HG02588 (cell line): ENCODE measurements at regions not wholly inside any gene's neighbourhood (a gene's known extent, or its start where the extent isn't known, plus 50 kb on each side); places are given as distances from the start of the nearest gene placed in this dataset.
"Not testable (repeated sequence)": the region's sequence is repeated elsewhere in the genome, so short reads cannot be mapped to it uniquely, and the experiment has no call there.

Source experiments
- ATAC-seq: cut with Tn5 transposase; IDR thresholded peaks from one replicate; pipeline ENCODE4 v1.9.1; 2021; ENCODE audit warnings: mild to moderate bottlenecking, moderate library complexity; ENCODE audit not compliant: unreplicated experiment

DNA sequence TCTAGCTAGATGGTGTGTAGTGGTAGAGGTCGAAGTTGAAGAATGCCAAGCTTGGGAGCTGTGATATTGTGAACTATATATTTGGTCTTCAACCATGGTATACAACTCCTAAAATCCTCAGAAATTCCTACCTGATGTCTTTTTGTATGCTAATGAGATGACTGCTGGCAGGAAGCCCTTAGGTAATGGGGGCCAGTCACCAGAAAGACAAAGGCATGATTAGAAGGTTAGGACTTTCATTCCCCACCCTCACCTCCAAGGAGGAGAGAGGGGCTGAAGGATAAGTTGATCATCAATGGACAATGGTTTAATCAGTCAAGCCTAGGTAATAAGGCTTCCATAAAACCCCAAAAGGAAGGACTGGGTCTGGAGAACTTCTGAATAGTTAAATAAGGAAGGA, 285.7 kb upstream of the POU5F2 start:
- ATAC-seq = no peak

DNA sequence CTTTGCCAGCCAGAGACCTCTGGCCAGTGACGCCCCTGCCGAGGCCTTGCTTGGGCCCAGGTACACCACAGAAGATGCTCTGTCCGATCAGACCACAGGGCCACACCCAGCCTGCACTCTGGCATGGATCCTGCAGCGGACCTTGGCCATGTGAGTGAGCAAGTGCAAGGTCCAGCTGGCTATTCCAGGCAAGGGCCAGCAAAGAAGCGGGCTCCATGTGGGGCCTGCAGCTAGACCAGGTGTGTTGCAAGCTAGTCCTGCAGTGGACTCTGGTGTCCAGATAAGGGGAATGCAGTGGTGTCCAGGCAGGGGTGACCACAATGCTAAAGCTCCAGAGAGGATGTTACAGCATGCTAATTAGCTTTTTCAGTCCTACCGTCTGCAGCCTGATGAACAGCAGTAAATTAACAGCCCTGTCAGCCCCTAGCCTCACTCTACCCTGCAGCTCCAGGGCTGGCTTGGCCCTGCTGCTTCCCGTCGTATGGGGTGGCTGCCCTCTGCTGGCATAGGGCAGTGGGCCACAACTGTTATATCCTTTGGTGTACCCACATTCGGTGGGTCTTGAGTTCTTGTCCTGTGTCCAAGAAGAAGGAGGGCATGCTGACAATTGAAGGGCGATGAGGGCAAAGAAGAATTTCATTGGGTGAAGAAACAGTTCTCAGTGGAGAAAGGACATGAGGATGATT, 284.5 kb upstream of the POU5F2 start:
- no peak for ATAC-seq

DNA sequence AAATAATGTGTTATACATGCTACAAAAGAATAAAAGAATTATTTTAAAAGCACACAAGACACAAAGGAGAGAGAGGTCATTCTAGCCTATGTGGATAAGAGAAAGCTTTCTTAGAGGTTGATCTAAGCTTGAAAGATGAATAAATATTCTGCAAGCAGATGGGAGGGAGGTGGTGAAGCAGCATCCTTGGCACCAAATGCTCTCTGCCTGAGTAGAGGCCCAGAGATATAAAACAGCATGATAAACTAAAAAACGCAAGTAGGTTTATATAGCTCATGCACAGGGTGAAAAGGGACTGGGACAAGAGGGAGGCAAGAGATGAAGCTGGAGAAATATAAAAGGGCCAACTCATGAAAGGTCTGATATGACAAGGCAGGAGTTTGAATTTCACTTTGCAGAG, 283.2 kb upstream of the POU5F2 start:
- no peak for ATAC-seq

DNA sequence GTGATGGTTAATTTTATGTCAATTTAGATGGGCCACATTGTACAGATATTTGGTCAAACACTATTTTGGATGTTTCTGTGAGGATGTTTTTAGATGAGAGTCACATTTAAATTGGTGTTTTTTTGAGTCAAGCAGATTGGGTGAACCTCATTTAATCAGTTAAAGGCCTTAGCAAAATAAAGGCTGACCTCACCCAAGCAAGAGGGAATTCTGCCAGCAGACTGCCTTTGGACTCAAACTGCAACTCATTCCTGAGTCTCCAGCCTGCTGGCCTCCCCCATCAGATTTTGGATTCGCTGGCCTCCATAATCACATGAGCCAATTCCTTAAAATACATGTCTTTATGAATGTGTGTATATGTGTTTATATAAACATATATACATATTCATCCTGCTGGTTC, 282.7 kb upstream of the POU5F2 start:
- no peak for ATAC-seq

DNA sequence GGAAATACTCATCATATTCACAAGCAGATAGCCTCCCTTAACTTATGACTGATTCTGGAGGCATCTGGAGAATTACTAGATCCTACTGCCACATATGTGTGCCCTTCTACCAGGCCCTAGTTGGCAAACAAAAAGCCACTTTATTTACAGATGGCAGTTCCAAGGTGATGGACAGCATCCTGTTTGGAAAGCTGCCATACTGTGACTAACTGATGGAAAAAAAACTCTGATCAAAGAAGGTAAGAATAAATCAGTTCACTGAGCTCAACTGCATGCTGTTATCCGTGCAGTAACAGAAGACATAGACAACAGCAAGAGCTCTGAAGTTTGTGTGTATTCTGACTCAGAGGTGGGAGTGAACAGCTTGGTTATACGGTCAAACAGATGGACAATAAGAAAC, 279.8 kb upstream of the POU5F2 start:
- no peak for ATAC-seq

DNA sequence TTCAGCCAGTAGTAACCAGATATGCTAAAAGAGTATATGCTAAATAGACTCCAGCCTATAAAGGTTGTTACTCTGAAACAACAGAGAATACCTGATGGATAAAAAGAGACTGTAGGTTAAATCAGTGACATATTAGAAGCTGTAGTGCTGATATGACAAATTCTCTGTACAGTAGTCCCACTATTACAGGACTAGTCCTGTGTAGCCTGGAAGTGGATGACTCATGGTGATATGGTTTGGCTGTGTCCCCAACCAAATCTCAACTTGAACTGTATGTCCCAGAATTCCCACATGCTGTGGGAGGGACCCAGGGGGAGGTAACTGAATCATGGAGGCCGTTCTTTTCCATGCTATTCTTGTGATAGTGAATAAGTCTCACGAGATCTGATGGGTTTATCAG, 276.2 kb upstream of the POU5F2 start:
- ATAC-seq = no peak

DNA sequence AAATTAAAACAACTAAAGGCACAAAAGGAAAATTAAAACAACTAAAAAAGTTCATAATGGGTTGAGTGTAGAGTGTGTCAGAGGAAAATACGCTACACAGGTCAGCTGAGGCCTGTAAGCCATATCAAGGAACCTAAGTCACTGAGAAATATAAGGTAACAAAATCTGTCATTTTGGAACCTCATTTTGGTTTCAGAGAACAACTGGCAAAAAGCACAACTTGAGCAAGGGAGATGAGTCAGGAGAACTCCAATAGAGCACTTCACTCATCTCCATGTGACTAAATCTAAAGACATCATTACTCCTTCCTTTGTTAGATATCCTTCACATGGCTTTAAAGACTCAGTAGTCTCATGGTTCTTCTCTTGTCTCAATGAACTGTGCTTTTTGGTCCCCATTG, 269.4 kb upstream of the POU5F2 start:
- no peak for ATAC-seq

DNA sequence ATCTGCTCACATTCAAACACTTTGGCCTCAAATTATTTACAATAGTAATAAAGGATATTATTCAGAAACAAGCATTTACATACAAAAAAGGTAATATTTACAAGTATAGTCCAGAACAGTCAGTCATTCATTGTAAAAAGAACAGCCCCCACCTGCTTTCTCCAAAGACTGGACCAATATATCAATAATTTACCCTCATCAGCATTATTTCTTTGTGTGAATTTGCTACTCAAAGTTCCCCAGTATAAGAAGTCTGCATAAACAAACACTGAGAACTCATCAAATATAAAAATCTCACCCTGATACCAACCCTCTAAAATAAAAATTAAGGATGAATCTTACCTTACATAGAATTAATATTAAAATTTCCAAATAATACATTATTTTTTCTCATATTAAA, 267.8 kb upstream of the POU5F2 start:
- no peak for ATAC-seq

DNA sequence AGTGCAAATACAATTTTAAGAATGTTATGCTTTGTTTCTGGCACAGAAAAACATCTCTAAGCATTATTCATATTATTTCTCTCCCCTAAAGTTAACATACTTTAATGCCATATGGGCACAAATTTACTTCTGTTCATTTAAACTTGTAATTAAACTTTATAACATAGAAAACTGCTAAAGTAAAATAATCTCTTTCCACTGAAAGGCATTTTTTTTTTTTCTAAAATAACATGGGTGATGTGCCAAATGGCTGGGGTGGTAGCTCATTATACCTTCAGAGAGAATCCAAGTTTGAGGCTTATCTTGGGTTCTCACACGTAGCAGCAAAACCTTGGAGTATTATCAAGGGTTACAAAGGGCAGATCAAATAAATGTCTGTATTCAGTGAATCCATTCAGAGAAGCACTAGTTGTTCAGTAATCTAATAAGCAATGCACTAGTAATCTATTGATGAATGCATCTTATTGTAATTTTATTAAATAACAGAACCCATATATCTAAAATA, 257.6 kb upstream of the POU5F2 start:
- ATAC-seq = no peak

DNA sequence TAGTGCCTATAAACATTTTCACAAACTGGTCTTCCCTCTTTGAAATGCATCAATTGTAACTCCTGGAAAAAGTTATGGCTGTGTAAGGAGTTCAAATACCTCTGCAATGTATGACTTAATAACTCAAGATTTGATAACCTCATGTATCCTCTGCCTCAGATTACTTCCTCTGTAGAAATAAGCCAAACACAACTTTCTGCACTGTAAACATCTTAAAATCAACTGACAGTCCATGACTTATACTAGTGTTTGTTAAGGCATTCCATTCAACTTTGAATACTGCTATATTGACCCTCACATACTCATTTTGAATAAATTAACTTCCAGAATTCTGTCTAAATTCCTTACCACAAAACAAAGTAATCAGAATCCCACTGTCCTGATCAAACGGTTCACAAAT, 256.2 kb upstream of the POU5F2 start:
- no peak for ATAC-seq

DNA sequence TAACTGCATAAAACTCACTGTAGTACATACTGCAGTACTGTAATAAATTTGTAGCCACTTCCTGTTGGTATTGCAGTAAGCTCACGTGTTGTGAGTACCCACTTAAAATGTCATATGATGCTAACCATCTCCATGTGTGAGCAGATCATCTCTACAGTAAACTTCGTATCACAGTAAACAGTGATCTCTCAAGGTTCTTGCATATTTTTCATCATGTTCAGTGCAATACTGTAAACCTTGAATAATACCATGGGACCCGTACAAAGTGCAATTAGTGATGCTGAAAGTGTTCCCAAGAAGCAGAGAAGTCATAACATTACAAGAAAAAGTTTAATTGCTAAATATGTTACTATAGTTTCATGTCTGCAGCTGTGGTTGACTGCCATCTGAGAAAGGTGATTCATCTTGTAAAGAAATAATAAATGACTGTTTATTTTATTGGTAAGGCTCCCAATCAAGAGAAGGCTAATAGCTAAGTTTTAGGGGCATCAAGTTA, 253.8 kb upstream of the POU5F2 start:
- ATAC-seq = peak; percentile 59

DNA sequence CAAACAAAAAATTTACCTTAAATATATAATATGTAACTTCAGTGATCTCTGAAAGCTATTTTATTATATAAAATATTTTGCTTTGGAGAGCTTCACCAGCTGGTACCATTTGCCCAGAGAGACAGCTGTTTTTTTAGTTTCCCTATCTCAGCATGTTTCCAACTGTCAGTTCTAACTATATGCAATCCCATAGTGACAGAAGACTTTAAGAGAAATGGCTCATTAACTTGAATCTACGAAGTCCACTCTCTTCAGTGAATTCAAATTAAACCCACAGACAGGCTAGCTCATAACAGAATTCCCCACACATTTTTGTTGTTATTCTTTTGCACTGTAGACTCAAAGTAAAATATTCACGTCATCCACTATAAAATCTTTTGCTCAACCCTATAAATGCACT, 251.8 kb upstream of the POU5F2 start:
- no peak for ATAC-seq

DNA sequence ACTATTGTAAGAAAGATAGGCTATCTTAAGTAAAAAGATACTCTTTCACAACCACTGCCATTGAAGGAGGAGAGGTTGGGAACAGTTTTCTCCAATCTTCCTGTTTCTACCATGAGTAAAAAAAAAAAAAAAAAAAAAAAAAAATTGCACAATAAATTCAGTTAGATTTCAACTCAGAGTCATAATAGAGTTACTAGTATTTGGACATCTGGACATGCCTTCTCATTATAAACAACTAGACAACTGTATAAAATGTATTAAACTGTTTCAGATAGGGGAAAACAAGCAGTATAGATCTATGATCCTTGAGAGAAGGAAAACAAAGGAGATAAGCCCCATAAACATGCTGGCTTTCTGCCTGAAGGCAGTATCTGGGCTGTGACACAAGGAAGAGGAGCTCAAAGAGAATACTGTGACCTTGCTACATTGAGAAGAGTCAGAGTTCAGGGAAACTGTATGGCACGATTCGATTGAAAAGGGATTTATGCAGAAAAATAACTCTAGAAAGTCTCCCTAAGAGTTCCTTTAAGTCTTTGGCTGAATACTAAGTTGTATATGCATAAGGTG, 249.2 kb upstream of the POU5F2 start:
- no peak for ATAC-seq

DNA sequence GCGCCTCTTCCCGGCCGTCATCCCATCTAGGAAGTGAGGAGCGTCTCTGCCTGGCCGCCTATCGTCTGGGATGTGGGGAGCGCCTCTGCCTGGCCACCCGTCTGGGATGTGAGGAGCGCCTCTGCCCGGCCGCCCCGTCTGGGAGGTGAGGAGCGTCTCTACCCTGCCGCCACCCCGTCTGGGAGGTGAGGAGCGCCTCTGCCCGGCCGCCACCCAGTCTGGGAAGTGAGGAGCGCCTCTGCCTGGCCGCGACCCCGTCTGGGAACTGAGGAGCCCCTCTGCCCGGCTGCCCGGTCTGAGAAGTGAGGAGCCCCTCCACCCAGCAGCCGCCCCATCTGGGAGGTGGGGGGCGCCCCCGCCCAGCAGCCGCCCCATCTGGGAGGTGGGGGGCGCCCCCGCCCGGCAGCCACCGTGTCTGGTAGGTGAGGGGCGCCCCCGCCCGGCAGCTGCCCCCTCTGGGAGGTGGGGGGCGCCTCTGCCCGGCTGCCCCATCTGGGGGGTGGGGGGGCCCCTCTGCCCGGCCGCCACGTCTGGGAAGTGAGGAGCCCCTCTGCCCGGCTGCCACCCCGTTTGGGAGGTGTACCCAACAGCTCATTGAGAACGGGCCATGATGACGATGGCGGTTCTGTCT, 244.7 kb upstream of the POU5F2 start:
- ATAC-seq = not testable (repeated sequence)

DNA sequence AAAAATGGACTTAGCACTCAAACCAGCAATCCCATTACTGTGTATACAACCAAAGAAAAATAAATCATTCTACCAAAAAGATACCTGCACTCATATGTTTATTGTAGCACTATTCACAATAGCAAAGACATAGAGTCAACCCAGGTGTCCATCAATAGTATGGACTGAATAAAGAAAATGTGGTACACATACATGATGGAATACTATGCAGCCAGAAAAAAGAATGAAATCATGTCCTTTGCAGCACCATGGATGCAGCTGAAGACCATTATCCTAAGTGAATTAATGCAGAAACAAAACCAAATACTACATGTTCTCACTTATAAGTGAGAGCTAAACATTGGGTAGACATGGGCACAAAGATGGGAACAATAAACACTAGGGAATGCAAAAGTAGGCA, 236.8 kb upstream of the POU5F2 start:
- ATAC-seq = no peak

DNA sequence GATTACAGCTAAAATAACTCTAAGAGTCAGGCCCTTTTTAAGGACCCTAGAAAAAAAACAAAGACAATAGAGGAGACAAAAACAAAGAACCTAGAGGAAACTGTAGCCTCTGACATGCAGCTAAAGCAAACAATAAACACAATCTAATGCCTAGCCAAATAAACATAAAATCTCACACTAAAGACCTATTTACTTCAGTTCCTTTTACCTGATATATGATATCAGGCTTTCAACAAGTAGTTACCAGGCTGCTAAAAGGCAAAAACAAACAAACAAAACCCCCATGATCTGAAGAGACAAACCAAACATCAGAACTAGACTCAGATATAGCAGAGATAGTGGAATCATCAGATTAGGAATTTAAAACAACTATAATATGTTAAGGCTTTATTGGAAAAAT, 226.5 kb upstream of the POU5F2 start:
- ATAC-seq = no peak

DNA sequence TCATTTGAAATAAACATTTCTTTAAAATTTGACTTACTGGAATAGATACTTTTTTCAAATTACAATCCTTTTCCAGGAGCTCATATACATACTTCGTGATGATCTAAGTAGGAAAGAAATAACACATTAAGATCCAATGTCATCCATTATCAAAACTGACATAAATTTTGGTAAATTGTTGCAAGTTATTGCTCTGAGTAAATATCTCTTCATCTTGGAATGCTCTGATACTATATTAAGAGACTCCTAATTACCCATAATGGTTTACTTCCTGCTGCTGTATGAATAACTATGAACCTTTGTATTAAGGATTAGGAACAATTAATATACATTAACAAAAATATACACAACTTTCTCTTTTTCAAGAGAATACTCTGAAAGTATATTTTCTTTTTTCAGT, 223.0 kb upstream of the POU5F2 start:
- no peak for ATAC-seq

DNA sequence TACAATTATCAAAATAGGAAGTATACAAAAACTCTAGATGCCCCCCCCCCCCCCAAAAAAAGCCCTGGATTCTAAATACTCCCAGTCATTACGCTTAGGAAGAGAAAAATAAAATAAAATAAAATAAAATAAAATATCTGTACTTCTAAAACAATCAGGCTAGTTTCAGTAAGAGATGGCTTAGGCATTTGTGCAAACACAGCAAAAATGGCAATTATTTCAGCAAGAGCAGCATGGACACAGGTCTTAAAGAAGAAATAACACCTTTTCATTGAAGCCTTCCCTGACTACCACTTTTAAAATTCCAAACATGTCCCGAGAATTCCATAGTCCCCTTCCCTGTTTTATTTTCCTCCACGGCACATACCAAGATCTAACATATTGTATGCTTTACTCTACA, 218.6 kb upstream of the POU5F2 start:
- no peak for ATAC-seq

DNA sequence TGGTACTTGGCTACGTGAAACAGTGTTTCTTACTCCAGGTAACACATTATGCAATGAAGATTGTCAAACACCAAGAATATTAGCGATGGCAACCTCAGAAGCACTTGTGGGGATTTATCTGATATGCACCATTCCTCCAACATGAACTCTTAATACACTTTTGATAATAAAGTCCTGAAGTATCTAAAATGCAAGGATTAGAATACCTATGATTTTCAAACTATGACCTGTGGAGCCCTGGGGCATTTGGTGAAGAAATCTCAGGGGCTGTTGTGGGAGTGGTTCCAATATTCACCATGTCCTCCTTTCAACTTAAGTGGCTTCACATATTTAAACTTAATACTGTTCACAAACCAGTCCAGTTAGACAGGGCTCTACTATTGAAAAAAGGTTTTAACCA, 214.6 kb upstream of the POU5F2 start:
- ATAC-seq = no peak

DNA sequence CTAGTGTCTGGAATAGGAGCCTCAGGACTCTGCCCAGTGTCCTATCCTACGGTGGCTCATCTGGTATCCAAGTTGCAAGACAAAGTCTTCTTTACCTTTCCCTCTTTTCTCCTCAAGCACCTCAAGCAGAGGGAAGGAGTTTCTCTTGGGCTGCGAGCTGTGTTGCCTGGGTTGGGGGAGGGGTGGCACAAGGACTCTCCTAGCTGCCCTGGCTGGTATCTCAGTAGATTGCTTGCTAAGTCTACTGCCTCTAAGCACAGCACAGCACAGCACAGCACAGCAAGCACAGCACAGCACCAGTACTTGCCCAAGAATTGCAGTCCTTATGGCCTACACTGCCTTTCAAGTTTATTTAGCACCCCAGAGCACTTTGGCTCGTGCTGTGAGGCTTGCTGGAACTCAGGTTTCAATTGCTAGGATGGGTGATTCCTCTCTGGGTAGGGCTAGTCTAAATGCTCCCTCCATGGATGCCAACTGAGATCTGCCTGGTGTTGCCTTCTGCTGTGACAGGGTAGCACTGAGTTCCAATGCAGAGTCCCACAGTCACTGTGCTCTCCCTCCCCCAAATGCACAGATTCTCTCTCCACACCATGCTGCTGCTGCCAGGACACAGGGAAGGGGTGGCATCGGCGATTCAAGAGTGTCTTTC, 213.1 kb upstream of the POU5F2 start:
- ATAC-seq = no peak

DNA sequence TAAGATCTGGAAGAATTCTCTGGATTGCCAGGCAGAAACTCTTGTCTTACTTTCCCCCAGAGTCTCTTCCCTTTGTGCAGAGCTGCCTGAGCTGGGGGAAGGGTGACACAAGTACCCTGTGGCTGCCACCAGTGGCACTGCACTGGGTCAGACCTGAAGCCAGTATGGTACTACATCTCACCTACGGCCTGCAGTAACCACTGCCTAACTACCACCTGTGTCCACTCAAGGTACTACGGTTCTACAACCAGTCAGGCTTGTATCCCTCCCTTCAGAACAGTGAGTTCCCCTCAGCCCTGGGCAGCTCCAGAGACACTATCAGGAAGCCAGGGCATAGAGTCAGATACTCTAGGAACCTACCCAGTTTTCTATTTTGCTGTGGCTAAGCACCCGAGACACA, 212.0 kb upstream of the POU5F2 start:
- no peak for ATAC-seq

DNA sequence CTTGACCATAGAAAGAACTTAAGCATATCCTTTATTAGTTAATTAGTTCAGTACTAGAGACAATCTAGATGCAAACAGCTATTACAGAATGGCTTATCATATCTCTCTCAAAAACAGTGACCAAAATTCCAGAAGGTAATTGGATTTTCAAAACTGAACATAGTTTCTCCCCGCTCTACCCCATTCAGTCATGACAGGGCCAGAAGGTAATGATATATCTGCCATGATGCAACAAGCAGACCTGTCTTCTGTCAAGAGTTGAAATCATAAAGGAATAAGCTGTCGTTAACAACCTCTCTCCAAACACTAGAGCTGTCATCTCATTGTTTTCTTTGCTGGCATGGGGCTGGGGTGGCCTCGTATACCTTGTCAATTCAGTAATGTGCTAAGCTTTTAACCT, 200.5 kb upstream of the POU5F2 start:
- ATAC-seq = no peak
